SK-N-SH (cell line): ENCODE measurements at regions not wholly inside any gene's neighbourhood (a gene's known extent, or its start where the extent isn't known, plus 50 kb on each side); places are given as distances from the start of the nearest gene placed in this dataset.

Source experiments
- FOSL2 ChIP-seq: IDR thresholded peaks from 2 replicates; pipeline ENCODE4 v1.4.0; 2012; ENCODE audit warnings: low read depth, mild to moderate bottlenecking, moderate library complexity, borderline replicate concordance
- MXI1 ChIP-seq: IDR thresholded peaks from 2 replicates; pipeline ENCODE4 v1.6.1; 2012; ENCODE audit warnings: mild to moderate bottlenecking, low read depth, low read length, improper control_type of control experiment
- SIN3A ChIP-seq: IDR thresholded peaks from 2 replicates; pipeline ENCODE4 v1.6.1; 2012; ENCODE audit warnings: low read depth, mild to moderate bottlenecking, low read length, moderate library complexity, borderline replicate concordance
- TCF12 ChIP-seq: IDR thresholded peaks from 2 replicates; pipeline ENCODE4 v1.4.0; 2012
- TF ChIP-seq, protein P1 (sequence below): fragments of 200-600 bp; sonication (generic); IDR thresholded peaks from 2 replicates; pipeline ENCODE4 v1.6.1; 2017; ENCODE audit warnings: antibody characterized with exemption, mild to moderate bottlenecking, moderate library complexity
- TF ChIP-seq, protein P2 (sequence below): fragments of 150-350 bp; IDR thresholded peaks from 2 replicates; pipeline ENCODE4 v1.6.1; 2017; ENCODE audit warnings: antibody characterized with exemption, low read length, low read depth, borderline replicate concordance
- TF ChIP-seq, protein P3 (sequence below): IDR thresholded peaks from 2 replicates; pipeline ENCODE4 v1.6.1; 2012; ENCODE audit warnings: mild to moderate bottlenecking, low read depth, low read length, moderate library complexity

DNA sequence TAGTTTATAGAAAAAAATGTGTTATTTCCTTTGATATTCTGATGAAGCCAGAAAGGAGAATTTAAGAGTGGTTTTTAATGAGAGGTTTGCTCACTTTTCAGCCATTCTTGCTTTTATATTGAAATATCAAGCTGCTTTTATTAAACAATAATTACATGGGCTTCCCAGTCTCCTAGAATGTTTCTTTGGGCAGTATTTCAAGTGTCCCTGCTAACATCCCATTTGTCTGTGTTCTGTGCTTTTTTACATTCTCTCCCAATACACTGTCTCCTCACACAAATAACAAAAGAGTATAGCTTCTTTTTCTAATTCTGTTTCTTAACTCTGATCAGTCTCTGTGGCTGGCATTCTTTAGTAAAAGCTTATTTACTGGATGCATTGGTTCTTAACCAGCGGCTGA lies 145.4 kb downstream of the TPH2 start:
- TF ChIP-seq MXI1 (no peak), SIN3A (no peak), TCF12 (no peak), FOSL2 (no peak)
- TF ChIP-seq, protein P1, sequence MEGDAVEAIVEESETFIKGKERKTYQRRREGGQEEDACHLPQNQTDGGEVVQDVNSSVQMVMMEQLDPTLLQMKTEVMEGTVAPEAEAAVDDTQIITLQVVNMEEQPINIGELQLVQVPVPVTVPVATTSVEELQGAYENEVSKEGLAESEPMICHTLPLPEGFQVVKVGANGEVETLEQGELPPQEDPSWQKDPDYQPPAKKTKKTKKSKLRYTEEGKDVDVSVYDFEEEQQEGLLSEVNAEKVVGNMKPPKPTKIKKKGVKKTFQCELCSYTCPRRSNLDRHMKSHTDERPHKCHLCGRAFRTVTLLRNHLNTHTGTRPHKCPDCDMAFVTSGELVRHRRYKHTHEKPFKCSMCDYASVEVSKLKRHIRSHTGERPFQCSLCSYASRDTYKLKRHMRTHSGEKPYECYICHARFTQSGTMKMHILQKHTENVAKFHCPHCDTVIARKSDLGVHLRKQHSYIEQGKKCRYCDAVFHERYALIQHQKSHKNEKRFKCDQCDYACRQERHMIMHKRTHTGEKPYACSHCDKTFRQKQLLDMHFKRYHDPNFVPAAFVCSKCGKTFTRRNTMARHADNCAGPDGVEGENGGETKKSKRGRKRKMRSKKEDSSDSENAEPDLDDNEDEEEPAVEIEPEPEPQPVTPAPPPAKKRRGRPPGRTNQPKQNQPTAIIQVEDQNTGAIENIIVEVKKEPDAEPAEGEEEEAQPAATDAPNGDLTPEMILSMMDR, result no peak
- TF ChIP-seq, protein P2, sequence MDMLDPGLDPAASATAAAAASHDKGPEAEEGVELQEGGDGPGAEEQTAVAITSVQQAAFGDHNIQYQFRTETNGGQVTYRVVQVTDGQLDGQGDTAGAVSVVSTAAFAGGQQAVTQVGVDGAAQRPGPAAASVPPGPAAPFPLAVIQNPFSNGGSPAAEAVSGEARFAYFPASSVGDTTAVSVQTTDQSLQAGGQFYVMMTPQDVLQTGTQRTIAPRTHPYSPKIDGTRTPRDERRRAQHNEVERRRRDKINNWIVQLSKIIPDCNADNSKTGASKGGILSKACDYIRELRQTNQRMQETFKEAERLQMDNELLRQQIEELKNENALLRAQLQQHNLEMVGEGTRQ, result no peak
- TF ChIP-seq, protein P3, sequence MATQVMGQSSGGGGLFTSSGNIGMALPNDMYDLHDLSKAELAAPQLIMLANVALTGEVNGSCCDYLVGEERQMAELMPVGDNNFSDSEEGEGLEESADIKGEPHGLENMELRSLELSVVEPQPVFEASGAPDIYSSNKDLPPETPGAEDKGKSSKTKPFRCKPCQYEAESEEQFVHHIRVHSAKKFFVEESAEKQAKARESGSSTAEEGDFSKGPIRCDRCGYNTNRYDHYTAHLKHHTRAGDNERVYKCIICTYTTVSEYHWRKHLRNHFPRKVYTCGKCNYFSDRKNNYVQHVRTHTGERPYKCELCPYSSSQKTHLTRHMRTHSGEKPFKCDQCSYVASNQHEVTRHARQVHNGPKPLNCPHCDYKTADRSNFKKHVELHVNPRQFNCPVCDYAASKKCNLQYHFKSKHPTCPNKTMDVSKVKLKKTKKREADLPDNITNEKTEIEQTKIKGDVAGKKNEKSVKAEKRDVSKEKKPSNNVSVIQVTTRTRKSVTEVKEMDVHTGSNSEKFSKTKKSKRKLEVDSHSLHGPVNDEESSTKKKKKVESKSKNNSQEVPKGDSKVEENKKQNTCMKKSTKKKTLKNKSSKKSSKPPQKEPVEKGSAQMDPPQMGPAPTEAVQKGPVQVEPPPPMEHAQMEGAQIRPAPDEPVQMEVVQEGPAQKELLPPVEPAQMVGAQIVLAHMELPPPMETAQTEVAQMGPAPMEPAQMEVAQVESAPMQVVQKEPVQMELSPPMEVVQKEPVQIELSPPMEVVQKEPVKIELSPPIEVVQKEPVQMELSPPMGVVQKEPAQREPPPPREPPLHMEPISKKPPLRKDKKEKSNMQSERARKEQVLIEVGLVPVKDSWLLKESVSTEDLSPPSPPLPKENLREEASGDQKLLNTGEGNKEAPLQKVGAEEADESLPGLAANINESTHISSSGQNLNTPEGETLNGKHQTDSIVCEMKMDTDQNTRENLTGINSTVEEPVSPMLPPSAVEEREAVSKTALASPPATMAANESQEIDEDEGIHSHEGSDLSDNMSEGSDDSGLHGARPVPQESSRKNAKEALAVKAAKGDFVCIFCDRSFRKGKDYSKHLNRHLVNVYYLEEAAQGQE, result no peak
